T-helper 2 cell treated with Interferon-gamma antibody and Interleukin-4, amounts not matched to agents 5 μg/mL and 100 μg/mL, for 36 hours (primary cell): ENCODE measurements at regions not wholly inside any gene's neighbourhood (a gene's known extent, or its start where the extent isn't known, plus 50 kb on each side); places are given as distances from the start of the nearest gene placed in this dataset.

ENCODE experiments used
- DNase-seq: peaks from one replicate; pipeline ENCODE4 v3.0.0; 2021; ENCODE audit warnings: low spot score
- H3K27ac Mint-ChIP-seq: one replicate; pipeline ENCODE4 v1.8.0; 2021; ENCODE audit warnings: mild to moderate bottlenecking, mixed read lengths
- H3K27me3 Mint-ChIP-seq: one replicate; pipeline ENCODE4 v1.8.0; 2021; ENCODE audit warnings: low read depth, mixed read lengths
- H3K36me3 Mint-ChIP-seq: one replicate; pipeline ENCODE4 v1.8.0; 2021; ENCODE audit warnings: low read depth, mixed read lengths
- H3K4me1 Mint-ChIP-seq: one replicate; pipeline ENCODE4 v1.8.0; 2021; ENCODE audit warnings: low read depth, mixed read lengths
- H3K4me3 Mint-ChIP-seq: one replicate; pipeline ENCODE4 v1.8.0; 2022; ENCODE audit warnings: mild to moderate bottlenecking, moderate library complexity, mixed read lengths
- H3K9me3 Mint-ChIP-seq: one replicate; pipeline ENCODE4 v1.8.0; 2021; ENCODE audit warnings: mixed read lengths

- Mint-ChIP-seq H3K9me3 (no peaks in the 10 kb centered on the region), H3K4me3 (no peak overlapping the region), H3K36me3 (no peaks in the 10 kb centered on the region), H3K27ac (no peak overlapping the region), H3K27me3 (no peaks in the 10 kb centered on the region), H3K4me1 (no peaks in the 10 kb centered on the region)
- no peak for DNase-seq
Observed at GRCh38 chr11:8340296-8340695, 76.6 kb upstream of the LMO1 start.

- H3K36me3 Mint-ChIP-seq = no peaks in the 10 kb centered on the region
- no peaks in the 10 kb centered on the region for H3K9me3 Mint-ChIP-seq
- no peaks in the 10 kb centered on the region for H3K27me3 Mint-ChIP-seq
- DNase-seq = no peak
- no peak overlapping the region for H3K4me3 Mint-ChIP-seq
- H3K27ac Mint-ChIP-seq = no peak overlapping the region
- no peaks in the 10 kb centered on the region for H3K4me1 Mint-ChIP-seq
Observed at GRCh38 chr11:8339592-8340022, 75.9 kb upstream of the LMO1 start.

GRCh38 chr11:8338138-8338537 lies 74.5 kb upstream of the LMO1 start:
- Mint-ChIP-seq H3K27me3 (no peaks in the 10 kb centered on the region), H3K4me1 (no peaks in the 10 kb centered on the region), H3K4me3 (no peak overlapping the region), H3K27ac (no peak overlapping the region), H3K9me3 (no peaks in the 10 kb centered on the region), H3K36me3 (no peaks in the 10 kb centered on the region)
- DNase-seq = peak; percentile 6

GRCh38 chr11:8337130-8337795 lies 73.6 kb upstream of the LMO1 start:
- H3K36me3 Mint-ChIP-seq = no peaks in the 10 kb centered on the region

GRCh38 chr11:8336356-8337129 lies 72.9 kb upstream of the LMO1 start:
- Mint-ChIP-seq H3K36me3 (no peaks in the 10 kb centered on the region), H3K4me1 (no peaks in the 10 kb centered on the region), H3K4me3 (no peak overlapping the region), H3K27me3 (no peaks in the 10 kb centered on the region), H3K27ac (no peak overlapping the region), H3K9me3 (no peaks in the 10 kb centered on the region)
- DNase-seq = no peak

More at GRCh38 chr11:8337130-8337795, 73.6 kb upstream of the LMO1 start:
- Mint-ChIP-seq H3K9me3 (no peaks in the 10 kb centered on the region), H3K27ac (no peak overlapping the region), H3K4me3 (no peak overlapping the region), H3K4me1 (no peaks in the 10 kb centered on the region), H3K27me3 (no peaks in the 10 kb centered on the region)
- no peak for DNase-seq

GRCh38 chr11:8335683-8336082 lies 72.0 kb upstream of the LMO1 start:
- no peaks in the 10 kb centered on the region for H3K4me1 Mint-ChIP-seq
- DNase-seq = no peak
- no peak overlapping the region for H3K27ac Mint-ChIP-seq
- H3K27me3 Mint-ChIP-seq = no peaks in the 10 kb centered on the region
- H3K36me3 Mint-ChIP-seq = no peaks in the 10 kb centered on the region
- no peaks in the 10 kb centered on the region for H3K9me3 Mint-ChIP-seq
- H3K4me3 Mint-ChIP-seq = no peak overlapping the region

- Mint-ChIP-seq H3K36me3 (no peaks in the 10 kb centered on the region), H3K27me3 (no peaks in the 10 kb centered on the region), H3K27ac (no peak overlapping the region), H3K4me3 (no peak overlapping the region), H3K9me3 (no peaks in the 10 kb centered on the region), H3K4me1 (no peaks in the 10 kb centered on the region)
- DNase-seq = no peak
Observed at GRCh38 chr11:8335186-8335585, 71.5 kb upstream of the LMO1 start.

- Mint-ChIP-seq H3K27ac (no peak overlapping the region), H3K4me1 (peaks cover under 1% of the 10 kb centered on the region), H3K27me3 (peaks cover under 1% of the 10 kb centered on the region), H3K4me3 (no peak overlapping the region), H3K36me3 (no peaks in the 10 kb centered on the region), H3K9me3 (no peaks in the 10 kb centered on the region)
- no peak for DNase-seq
Observed at GRCh38 chr11:8333811-8334401, 70.2 kb upstream of the LMO1 start.

GRCh38 chr11:8333376-8333775 lies 69.7 kb upstream of the LMO1 start:
- Mint-ChIP-seq H3K27ac (no peak overlapping the region), H3K9me3 (no peaks in the 10 kb centered on the region), H3K36me3 (no peaks in the 10 kb centered on the region), H3K4me1 (peaks cover 1% of the 10 kb centered on the region), H3K4me3 (no peak overlapping the region), H3K27me3 (peaks cover 2% of the 10 kb centered on the region)
- DNase-seq = no peak

GRCh38 chr11:8332891-8333290 lies 69.2 kb upstream of the LMO1 start:
- no peaks in the 10 kb centered on the region for H3K36me3 Mint-ChIP-seq
- no peak overlapping the region for H3K27ac Mint-ChIP-seq
- DNase-seq = no peak
- H3K9me3 Mint-ChIP-seq = no peaks in the 10 kb centered on the region
- peaks cover 2% of the 10 kb centered on the region for H3K27me3 Mint-ChIP-seq
- H3K4me1 Mint-ChIP-seq = peaks cover 1% of the 10 kb centered on the region
- no peak overlapping the region for H3K4me3 Mint-ChIP-seq

GRCh38 chr11:8332196-8332595 lies 68.5 kb upstream of the LMO1 start:
- Mint-ChIP-seq H3K4me3 (no peak overlapping the region), H3K9me3 (no peaks in the 10 kb centered on the region), H3K4me1 (peaks cover 1% of the 10 kb centered on the region), H3K27ac (no peak overlapping the region), H3K27me3 (peaks cover 2% of the 10 kb centered on the region), H3K36me3 (no peaks in the 10 kb centered on the region)
- DNase-seq = no peak

- no peak overlapping the region for H3K27ac Mint-ChIP-seq
- peaks cover 2% of the 10 kb centered on the region for H3K27me3 Mint-ChIP-seq
- no peaks in the 10 kb centered on the region for H3K9me3 Mint-ChIP-seq
- peaks cover 1% of the 10 kb centered on the region for H3K4me1 Mint-ChIP-seq
- no peaks in the 10 kb centered on the region for H3K36me3 Mint-ChIP-seq
- no peak overlapping the region for H3K4me3 Mint-ChIP-seq
- no peak for DNase-seq
Observed at GRCh38 chr11:8331767-8332166, 68.1 kb upstream of the LMO1 start.

GRCh38 chr11:8330896-8331295 lies 67.2 kb upstream of the LMO1 start:
- Mint-ChIP-seq H3K4me3 (no peak overlapping the region), H3K27me3 (peaks cover 2% of the 10 kb centered on the region), H3K9me3 (no peaks in the 10 kb centered on the region), H3K27ac (no peak overlapping the region), H3K36me3 (no peaks in the 10 kb centered on the region), H3K4me1 (peaks cover 1% of the 10 kb centered on the region)
- DNase-seq = no peak

- Mint-ChIP-seq H3K9me3 (no peaks in the 10 kb centered on the region), H3K27ac (no peak overlapping the region), H3K27me3 (peaks cover 2% of the 10 kb centered on the region), H3K4me3 (no peak overlapping the region), H3K36me3 (no peaks in the 10 kb centered on the region), H3K4me1 (peaks cover 1% of the 10 kb centered on the region)
- DNase-seq = no peak
Observed at GRCh38 chr11:8330404-8330803, 66.7 kb upstream of the LMO1 start.
